ENCODE measurements at regions not wholly inside any gene's neighbourhood (a gene's known extent, or its start where the extent isn't known, plus 50 kb on each side); places are given as distances from the start of the nearest gene placed in this dataset.

DNA sequence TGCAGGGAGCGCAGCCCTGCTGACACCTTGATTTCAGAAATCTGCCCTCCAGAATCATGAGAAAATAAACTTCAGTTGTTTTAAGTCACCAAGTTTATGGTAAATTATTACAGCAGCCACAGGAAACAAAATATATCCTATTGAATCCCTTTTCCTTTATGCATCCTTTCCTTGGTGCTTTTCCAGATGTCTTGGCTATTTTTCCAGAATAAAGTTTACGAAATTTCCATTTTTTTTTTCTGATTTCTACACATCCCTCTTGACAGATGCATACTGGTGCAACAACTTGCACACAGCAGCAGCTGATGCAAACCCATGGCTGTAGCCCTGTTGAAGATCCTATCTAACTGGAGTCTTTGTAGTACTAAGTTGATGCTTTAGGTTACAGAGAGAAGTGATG, 111.1 kb upstream of the KCNE2 start (continued):
- no peak for TF ChIP-seq RAD21 (IDR thresholded peaks at IDR 0.05 in 1 of 2, conservative IDR thresholded peaks at IDR 0.05 in 1 of 2; ENCODE audit: low read depth in 2 of 2, low read length in 2 of 2)
- TF ChIP-seq CBX5 (IDR thresholded peaks at IDR 0.05; ENCODE audit: low read depth, low read length) = no peak
- no peak for TF ChIP-seq BCL11A (IDR thresholded peaks at IDR 0.05; ENCODE audit: low read depth in 2 of 2, low read length in 2 of 2)
- no peak for TF ChIP-seq RBBP5 (IDR thresholded peaks at IDR 0.05; ENCODE audit: borderline replicate concordance, low read depth, low read length)
- TF ChIP-seq TAF7 (optimal IDR thresholded peaks at IDR 0.05; ENCODE audit: borderline replicate concordance, low read depth, low read length) = no peak
- TF ChIP-seq NANOG (IDR thresholded peaks at IDR 0.05; ENCODE audit: insufficient read depth, low read depth, low read length, poor library complexity, severe bottlenecking) = no peak
- TF ChIP-seq SP1 (IDR thresholded peaks at IDR 0.05; ENCODE audit: low read depth, low read length) = no peak
- TF ChIP-seq, protein P1, sequence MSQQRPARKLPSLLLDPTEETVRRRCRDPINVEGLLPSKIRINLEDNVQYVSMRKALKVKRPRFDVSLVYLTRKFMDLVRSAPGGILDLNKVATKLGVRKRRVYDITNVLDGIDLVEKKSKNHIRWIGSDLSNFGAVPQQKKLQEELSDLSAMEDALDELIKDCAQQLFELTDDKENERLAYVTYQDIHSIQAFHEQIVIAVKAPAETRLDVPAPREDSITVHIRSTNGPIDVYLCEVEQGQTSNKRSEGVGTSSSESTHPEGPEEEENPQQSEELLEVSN (IDR thresholded peaks at IDR 0.05) = no peak
- TF ChIP-seq TEAD4 (IDR thresholded peaks at IDR 0.05; ENCODE audit: low read depth, low read length) = no peak

All from H1 (cell line).